Gastroesophageal sphincter (tissue), 4 donors: ENCODE measurements at regions not wholly inside any gene's neighbourhood (a gene's known extent, or its start where the extent isn't known, plus 50 kb on each side); places are given as distances from the start of the nearest gene placed in this dataset.

ENCODE experiments used
- ATAC-seq: fragments of 150-250 bp; one replicate; pipeline ENCODE4 v1.9.1; 2016; ENCODE audit warnings: mild to moderate bottlenecking, moderate library complexity
- H3K27ac ChIP-seq, 4 donors: fragments of 200-600 bp; sonication (generic) in 3 of 4; 1 replicate in 3 of 4; 2 replicates in 1 of 4; pipeline ENCODE4 v1.5.1; 2016 to 2019
- H3K27me3 ChIP-seq: fragments of 200-600 bp; sonication (generic); one replicate; pipeline ENCODE4 v1.5.1; 2019
- H3K36me3 ChIP-seq, 2 donors: fragments of 200-600 bp; sonication (generic); one replicate each; pipeline ENCODE4 v1.5.1; 2019; ENCODE audit warnings: control low read depth in 1 of 2
- H3K4me1 ChIP-seq, 3 donors: fragments of 200-600 bp; sonication (generic); 1 replicate in 2 of 3; 2 replicates in 1 of 3; pipeline ENCODE4 v1.5.1; 2016 to 2019; ENCODE audit warnings: control low read depth in 2 of 3
- H3K4me3 ChIP-seq, 2 donors: fragments of 200-600 bp; sonication (generic); one replicate each; pipeline ENCODE4 v1.5.1; 2019; ENCODE audit warnings: mild to moderate bottlenecking in 1 of 2, moderate library complexity in 1 of 2
- H3K9me3 ChIP-seq, 3 donors: fragments of 200-600 bp; sonication (generic); one replicate each; pipeline ENCODE4 v1.5.1; 2017 to 2019; ENCODE audit warnings: control low read depth in 2 of 3
- EP300 ChIP-seq: sonication (generic); formaldehyde crosslinking; IDR thresholded peaks from one replicate; pipeline ENCODE4 v1.6.1; 2017; ENCODE audit warnings: antibody characterized with exemption, mild to moderate bottlenecking
- POLR2A ChIP-seq, 2 donors: fragments of 450-650 bp; IDR thresholded peaks; one replicate each; pipeline ENCODE4 v1.6.1; 2017; ENCODE audit warnings: antibody characterized with exemption in 2 of 2, mild to moderate bottlenecking in 2 of 2, moderate library complexity in 1 of 2
- POLR2AphosphoS5 ChIP-seq: sonication (generic); formaldehyde crosslinking; IDR thresholded peaks from one replicate; pipeline ENCODE4 v1.6.1; 2017; ENCODE audit warnings: antibody characterized with exemption
- WGBS, 2 donors: methylation state at CpG; one replicate each; pipeline ENCODE4 v1.1.5; 2018; ENCODE audit warnings: low coverage in 1 of 2; 5-methylcytosine and 5-hydroxymethylcytosine counted together
- TF ChIP-seq, protein P1 (sequence below), 4 experiments: fragments of 200-600 bp in 2 of 4; fragments of 450-650 bp in 2 of 4; sonication (generic) in 1 of 4; IDR thresholded peaks; one replicate each; pipeline ENCODE4 v1.5.1; 2017 to 2019; ENCODE audit warnings: antibody characterized with exemption in 4 of 4, mild to moderate bottlenecking in 2 of 4, moderate library complexity in 2 of 4

DNA sequence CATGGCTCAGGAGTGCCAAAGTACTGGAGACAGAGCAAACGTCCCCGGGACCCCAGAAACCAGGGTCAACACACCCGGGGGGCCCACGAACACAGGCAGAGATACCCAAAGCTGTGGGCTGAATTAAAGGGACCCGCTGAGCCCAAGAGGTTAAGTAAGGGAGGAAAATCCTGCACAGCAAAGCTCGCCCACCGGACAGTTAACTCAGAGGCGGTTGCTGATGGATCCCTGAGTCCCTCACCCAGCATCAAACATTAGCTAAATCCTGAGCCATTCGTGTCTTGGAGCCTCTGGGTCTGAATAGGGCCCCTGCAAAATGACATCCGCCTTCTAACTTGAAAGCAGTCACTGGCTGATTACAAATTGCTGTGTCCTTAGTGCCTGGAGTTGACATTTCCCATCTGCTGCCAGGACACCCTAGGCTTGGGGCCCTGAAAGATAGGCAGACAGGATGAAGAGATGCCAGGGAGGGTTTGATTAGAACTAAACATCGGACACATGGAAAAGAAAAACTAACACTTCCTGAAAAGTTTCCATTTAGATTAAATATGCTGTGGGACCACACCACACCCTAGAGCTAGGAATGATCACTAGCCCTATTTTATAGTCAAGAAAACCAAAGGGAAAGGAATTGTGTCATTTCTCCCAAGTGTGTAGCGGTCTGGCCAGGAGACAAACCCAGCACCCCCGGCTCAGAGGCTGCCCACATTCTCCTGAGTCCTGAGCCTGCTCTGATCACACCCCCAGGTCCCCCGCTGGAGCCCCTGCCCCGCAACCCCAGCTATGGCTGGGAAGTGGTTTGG lies 239.3 kb downstream of the NPHP4 start:
- Histone ChIP-seq H3K27me3 (peaks cover 80% of the 10 kb centered on the region), H3K9me3 (no peaks in the 10 kb centered on the region), H3K27ac (no peak overlapping the region), H3K36me3 (no peaks in the 10 kb centered on the region), H3K4me3 (no peak overlapping the region), H3K4me1 (peaks cover 0 to 14% (median 0%) of the 10 kb centered on the region in 3 donors)
- TF ChIP-seq POLR2AphosphoS5 (no peak), EP300 (no peak), POLR2A (IDR thresholded peaks at IDR 0.05) (no peak)
- TF ChIP-seq, protein P1, sequence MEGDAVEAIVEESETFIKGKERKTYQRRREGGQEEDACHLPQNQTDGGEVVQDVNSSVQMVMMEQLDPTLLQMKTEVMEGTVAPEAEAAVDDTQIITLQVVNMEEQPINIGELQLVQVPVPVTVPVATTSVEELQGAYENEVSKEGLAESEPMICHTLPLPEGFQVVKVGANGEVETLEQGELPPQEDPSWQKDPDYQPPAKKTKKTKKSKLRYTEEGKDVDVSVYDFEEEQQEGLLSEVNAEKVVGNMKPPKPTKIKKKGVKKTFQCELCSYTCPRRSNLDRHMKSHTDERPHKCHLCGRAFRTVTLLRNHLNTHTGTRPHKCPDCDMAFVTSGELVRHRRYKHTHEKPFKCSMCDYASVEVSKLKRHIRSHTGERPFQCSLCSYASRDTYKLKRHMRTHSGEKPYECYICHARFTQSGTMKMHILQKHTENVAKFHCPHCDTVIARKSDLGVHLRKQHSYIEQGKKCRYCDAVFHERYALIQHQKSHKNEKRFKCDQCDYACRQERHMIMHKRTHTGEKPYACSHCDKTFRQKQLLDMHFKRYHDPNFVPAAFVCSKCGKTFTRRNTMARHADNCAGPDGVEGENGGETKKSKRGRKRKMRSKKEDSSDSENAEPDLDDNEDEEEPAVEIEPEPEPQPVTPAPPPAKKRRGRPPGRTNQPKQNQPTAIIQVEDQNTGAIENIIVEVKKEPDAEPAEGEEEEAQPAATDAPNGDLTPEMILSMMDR (IDR thresholded peaks at IDR 0.05) = no peak
- WGBS, 2 donors = 33 to 38% methylated on average over 1 to 4 of the region's 15 CpGs
- no peak for ATAC-seq

DNA sequence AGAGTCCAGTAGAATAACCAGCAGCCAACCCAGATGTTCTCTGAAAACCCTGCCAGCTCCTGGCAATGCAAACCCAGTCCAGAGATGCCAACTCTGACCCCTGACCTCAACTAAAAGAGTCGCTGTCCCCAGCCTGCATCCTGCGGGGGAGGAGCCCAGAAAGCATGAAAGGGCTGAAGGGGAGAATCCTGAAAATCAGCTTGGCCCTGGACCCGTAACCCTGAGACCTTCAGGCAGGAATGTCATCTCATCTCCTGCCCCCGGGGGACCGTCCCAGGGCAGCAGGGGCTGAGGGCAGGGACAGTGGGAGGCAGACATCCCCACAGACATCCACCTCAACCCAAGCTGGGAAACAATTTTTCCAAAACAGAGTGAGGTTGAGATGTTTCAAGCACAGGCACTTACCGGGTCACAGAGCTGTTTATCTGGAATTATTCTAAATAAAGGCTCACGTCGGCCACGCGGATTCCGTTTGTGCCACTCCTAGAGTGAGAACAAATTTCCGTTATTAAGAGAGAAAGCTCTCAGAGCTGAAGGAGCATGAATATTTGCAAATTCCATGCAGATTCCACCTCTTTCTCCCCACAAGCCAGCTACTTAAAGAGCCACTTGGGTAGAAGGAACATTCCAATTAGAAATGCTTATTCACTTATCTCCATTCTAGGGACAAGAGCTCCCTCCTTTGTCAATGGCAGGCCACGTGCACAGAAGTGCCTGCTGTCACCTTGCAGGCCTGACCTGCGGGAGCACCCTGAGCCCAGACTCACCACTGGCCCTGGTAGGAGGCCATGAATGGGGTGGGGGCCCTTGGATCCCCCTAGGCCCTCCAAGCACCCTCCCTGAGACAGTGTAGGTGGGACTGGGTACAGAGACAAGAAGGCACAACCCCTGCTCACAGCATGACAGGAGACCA lies 240.1 kb downstream of the NPHP4 start:
- Histone ChIP-seq H3K9me3 (no peaks in the 10 kb centered on the region), H3K27me3 (peaks cover 82% of the 10 kb centered on the region), H3K4me3 (no peak overlapping the region), H3K36me3 (no peaks in the 10 kb centered on the region), H3K27ac (no peak overlapping the region), H3K4me1 (peaks cover 0 to 6% (median 0%) of the 10 kb centered on the region in 3 donors)
- ATAC-seq = no peak
- WGBS, 2 donors = 75 to 81% methylated on average over 7 to 8 of the region's 14 CpGs
- TF ChIP-seq POLR2A (IDR thresholded peaks at IDR 0.05) (no peak), POLR2AphosphoS5 (no peak), EP300 (no peak)
- TF ChIP-seq, protein P1 (IDR thresholded peaks at IDR 0.05) = no peak

DNA sequence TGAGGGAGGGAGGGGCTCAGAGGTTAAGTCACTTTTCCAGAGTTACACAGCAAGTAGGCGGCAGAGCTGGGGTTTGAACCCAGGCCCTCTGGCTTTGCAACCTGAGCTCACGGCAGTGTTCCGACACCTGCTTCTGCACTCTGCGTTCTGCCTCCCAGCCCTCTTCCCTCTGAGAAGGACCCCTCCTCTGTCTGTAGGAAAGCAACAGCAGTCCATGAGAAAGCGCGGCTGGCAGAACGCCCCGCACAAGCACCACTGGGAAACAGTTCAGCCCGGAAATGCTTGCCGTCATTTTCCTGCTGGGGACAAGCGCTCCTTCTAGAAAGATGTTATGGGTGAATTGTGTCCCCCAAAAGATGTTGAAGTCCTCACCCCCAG lies 241.1 kb downstream of the NPHP4 start:
- WGBS, 2 donors = 61% methylated on average over 5 of the region's 11 CpGs; no CpG with 5 or more reads in 1 of the 2 donors
- H3K36me3 ChIP-seq = no peaks in the 10 kb centered on the region
- H3K27me3 ChIP-seq = peaks cover 84% of the 10 kb centered on the region
- no peak for ATAC-seq
- no peak overlapping the region for H3K27ac ChIP-seq
- H3K4me3 ChIP-seq = no peak overlapping the region
- H3K4me1 ChIP-seq = no peaks in the 10 kb centered on the region
- TF ChIP-seq, protein P1 (IDR thresholded peaks at IDR 0.05) = no peak
- no peak for TF ChIP-seq EP300
- TF ChIP-seq POLR2AphosphoS5 = no peak
- no peak for TF ChIP-seq POLR2A (IDR thresholded peaks at IDR 0.05)
- no peaks in the 10 kb centered on the region for H3K9me3 ChIP-seq

DNA sequence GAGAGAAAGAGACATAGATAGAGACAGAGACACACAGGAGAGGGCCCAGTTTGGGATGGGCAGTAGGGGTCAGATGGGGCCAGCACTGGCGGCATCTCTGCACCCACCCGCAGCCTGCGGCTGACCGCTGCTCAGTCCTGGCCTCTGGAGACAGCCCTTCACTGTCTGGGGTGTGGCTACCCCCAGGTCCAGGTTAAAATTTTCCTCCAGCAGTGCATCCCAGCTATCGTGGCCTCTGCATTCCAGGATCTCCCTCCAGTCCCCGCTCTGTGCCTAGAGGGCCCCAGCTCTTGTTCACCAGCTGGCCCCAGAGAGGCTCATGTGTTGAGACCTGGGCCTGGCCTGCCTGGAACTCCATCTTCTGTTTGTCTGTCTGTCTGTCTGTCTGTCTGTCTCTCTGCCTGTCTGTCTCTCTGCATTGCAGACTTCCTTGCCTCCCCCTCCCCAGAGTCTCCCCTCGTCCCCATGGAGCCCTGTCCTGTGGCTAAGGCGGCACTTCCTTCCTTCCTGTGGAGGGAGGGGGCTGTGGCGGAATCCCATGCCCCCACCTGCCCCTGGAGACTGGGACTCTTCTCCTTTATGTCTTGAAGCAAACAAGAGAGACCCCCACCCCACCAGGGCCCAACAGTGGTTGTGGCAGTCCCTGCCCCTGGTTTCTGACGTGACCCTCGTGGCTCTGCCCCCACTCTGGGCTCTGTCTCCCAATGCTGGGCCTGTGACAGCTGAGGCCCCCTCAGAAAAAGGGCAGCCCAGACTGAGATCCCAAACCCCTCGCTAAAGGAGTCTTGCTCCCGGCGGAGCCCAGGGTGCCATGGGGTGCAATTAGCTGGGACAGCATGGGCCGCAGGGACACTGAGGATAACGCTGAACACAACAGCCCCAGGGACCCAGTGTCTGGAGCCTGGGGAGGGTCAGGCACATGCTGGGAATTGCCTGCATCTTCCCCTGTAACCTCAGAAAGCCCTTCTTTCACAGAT lies 241.8 kb downstream of the NPHP4 start:
- Histone ChIP-seq H3K4me3 (no peak overlapping the region), H3K36me3 (no peaks in the 10 kb centered on the region), H3K9me3 (no peaks in the 10 kb centered on the region), H3K27me3 (peaks cover 85% of the 10 kb centered on the region), H3K27ac (no peak overlapping the region), H3K4me1 (peaks cover 0 to 6% (median 0%) of the 10 kb centered on the region in 3 donors)
- 74 to 86% methylated on average over 6 to 9 of the region's 16 CpGs for WGBS, 2 donors
- TF ChIP-seq POLR2A (IDR thresholded peaks at IDR 0.05) (no peak), EP300 (no peak), POLR2AphosphoS5 (no peak)
- TF ChIP-seq, protein P1 (IDR thresholded peaks at IDR 0.05) = no peak
- ATAC-seq = no peak
